ENCODE measurements at regions not wholly inside any gene's neighbourhood (a gene's known extent, or its start where the extent isn't known, plus 50 kb on each side); places are given as distances from the start of the nearest gene placed in this dataset.
"Not testable (repeated sequence)": the region's sequence is repeated elsewhere in the genome, so short reads cannot be mapped to it uniquely, and the experiment has no call there.

- in situ Hi-C loops (cut with MboI; ENCODE audit: low pct_unique_long_range_greater_than_20kb, low sequenced_read_pairs, unreplicated experiment): no loop called here
- TF ChIP-seq, protein P1, sequence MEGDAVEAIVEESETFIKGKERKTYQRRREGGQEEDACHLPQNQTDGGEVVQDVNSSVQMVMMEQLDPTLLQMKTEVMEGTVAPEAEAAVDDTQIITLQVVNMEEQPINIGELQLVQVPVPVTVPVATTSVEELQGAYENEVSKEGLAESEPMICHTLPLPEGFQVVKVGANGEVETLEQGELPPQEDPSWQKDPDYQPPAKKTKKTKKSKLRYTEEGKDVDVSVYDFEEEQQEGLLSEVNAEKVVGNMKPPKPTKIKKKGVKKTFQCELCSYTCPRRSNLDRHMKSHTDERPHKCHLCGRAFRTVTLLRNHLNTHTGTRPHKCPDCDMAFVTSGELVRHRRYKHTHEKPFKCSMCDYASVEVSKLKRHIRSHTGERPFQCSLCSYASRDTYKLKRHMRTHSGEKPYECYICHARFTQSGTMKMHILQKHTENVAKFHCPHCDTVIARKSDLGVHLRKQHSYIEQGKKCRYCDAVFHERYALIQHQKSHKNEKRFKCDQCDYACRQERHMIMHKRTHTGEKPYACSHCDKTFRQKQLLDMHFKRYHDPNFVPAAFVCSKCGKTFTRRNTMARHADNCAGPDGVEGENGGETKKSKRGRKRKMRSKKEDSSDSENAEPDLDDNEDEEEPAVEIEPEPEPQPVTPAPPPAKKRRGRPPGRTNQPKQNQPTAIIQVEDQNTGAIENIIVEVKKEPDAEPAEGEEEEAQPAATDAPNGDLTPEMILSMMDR (IDR thresholded peaks at IDR 0.05; ENCODE audit: extremely low read depth, insufficient read depth, missing control alignments): no peak
- no peak for DNase-seq (ENCODE audit: low spot score)
Measured at GRCh38 chr14:85180876-85181275, 349.1 kb upstream of the FLRT2 start.

GRCh38 chr14:85182282-85182681, 347.7 kb upstream of the FLRT2 start:
- TF ChIP-seq, protein P1 (IDR thresholded peaks at IDR 0.05; ENCODE audit: extremely low read depth, insufficient read depth, missing control alignments): no peak
- DNase-seq (ENCODE audit: low spot score): no peak
- in situ Hi-C loops (cut with MboI; ENCODE audit: low pct_unique_long_range_greater_than_20kb, low sequenced_read_pairs, unreplicated experiment): no loop called here

- no peak for DNase-seq (ENCODE audit: low spot score)
- TF ChIP-seq, protein P1 (IDR thresholded peaks at IDR 0.05; ENCODE audit: extremely low read depth, insufficient read depth, missing control alignments): no peak
- in situ Hi-C loops (cut with MboI; ENCODE audit: low pct_unique_long_range_greater_than_20kb, low sequenced_read_pairs, unreplicated experiment): no loop called here
Measured at GRCh38 chr14:85186082-85186481, 343.9 kb upstream of the FLRT2 start.

GRCh38 chr14:85187521-85187920, 342.4 kb upstream of the FLRT2 start:
- DNase-seq (ENCODE audit: low spot score): no peak
- TF ChIP-seq, protein P1 (IDR thresholded peaks at IDR 0.05; ENCODE audit: extremely low read depth, insufficient read depth, missing control alignments): no peak
- in situ Hi-C loops (cut with MboI; ENCODE audit: low pct_unique_long_range_greater_than_20kb, low sequenced_read_pairs, unreplicated experiment): no loop called here

- TF ChIP-seq, protein P1 (IDR thresholded peaks at IDR 0.05; ENCODE audit: extremely low read depth, insufficient read depth, missing control alignments): no peak
- in situ Hi-C loops (cut with MboI; ENCODE audit: low pct_unique_long_range_greater_than_20kb, low sequenced_read_pairs, unreplicated experiment): no loop called here
- no peak for DNase-seq (ENCODE audit: low spot score)
Measured at GRCh38 chr14:85188836-85189235, 341.1 kb upstream of the FLRT2 start.

DNA sequence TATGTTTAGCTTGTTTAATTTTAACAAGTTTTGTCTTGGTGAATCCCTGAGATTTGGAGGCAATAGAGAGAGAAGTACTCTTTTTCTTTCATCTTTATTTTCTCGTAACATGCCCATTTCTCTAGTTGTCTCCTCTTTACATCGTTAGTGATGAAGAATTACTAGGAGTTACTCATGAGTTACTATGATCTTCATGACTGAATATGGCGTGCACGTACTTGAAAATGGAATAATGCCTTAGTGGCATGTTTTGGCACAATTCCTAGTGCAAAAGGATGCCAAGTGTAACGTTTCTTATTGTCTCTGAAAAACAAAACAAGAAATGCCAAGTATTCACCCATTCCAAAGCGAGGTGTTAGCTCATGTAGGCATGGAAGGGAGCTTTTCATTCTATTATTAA, 340.7 kb upstream of the FLRT2 start:
- in situ Hi-C loops (cut with MboI; ENCODE audit: low pct_unique_long_range_greater_than_20kb, low sequenced_read_pairs, unreplicated experiment); DNase-seq (ENCODE audit: low spot score): not testable (repeated sequence)

- in situ Hi-C loops (cut with MboI; ENCODE audit: low pct_unique_long_range_greater_than_20kb, low sequenced_read_pairs, unreplicated experiment): no loop called here
- no peak for DNase-seq (ENCODE audit: low spot score)
- TF ChIP-seq, protein P1 (IDR thresholded peaks at IDR 0.05; ENCODE audit: extremely low read depth, insufficient read depth, missing control alignments): no peak
Measured at GRCh38 chr14:85190251-85190650, 339.7 kb upstream of the FLRT2 start.
